ENCODE measurements at regions not wholly inside any gene's neighbourhood (a gene's known extent, or its start where the extent isn't known, plus 50 kb on each side); places are given as distances from the start of the nearest gene placed in this dataset.

DNA sequence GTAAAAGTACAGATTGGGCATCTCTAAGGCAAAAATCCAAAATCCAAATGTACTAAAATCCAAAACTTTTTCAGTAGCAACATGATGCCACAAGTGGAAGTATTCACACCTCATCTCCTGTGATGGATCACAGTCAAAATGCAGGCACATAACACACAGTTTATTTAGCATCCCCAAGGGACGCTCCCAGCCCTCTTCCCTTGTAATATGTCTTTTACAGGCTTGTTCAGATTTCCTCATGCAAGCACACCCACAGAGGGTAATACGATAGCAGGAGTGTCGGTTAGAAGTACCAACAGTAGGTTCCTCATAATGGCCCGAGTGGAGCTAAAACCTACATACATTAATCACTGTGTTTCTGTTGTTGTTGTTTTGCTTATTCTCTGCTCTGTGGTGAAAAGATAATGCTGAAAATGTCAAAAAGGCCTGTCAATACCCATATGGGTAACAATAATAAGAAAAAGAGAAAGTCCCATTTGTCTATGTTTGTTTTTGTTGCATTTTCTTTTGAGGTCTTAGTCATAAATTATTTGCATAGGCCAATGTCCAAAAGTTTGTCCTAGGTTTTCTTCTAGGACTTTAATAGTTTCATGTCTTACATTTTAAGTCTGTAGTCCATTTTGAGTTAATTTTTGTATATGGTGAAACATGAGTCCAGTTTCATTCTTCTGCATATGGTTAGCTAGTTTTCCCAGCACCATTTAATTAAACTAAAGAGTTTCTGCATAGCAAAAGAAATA lies 133.1 kb downstream of the LRIG3 start:
- Histone ChIP-seq H3K4me3 (ENCODE audit: low read length) (no peak overlapping the region), H3K9me3 (ENCODE audit: control insufficient read depth in 1 of 2, insufficient read depth in 1 of 2, low read length in 2 of 2) (peaks cover 0 to 3% of the 10 kb centered on the region in 2 experiments), H3K27ac (ENCODE audit: low read depth in 1 of 2, low read length in 2 of 2) (no peak overlapping the region), H3K27me3 (ENCODE audit: control insufficient read depth in 1 of 2, insufficient read depth in 2 of 2, low read length in 2 of 2) (no peaks in the 10 kb centered on the region), H3K4me1 (ENCODE audit: insufficient read depth, low read length) (no peaks in the 10 kb centered on the region), H3K36me3 (ENCODE audit: insufficient read depth, low read length) (no peaks in the 10 kb centered on the region)
- Mint-ChIP-seq H3K27ac (no peak overlapping the region), H3K4me1 (ENCODE audit: low read depth) (no peaks in the 10 kb centered on the region), H3K27me3 (no peaks in the 10 kb centered on the region), H3K4me3 (no peak overlapping the region), H3K36me3 (ENCODE audit: low read depth) (no peaks in the 10 kb centered on the region), H3K9me3 (peaks cover 6% of the 10 kb centered on the region)
- intact Hi-C loops (cut with DNase I, micrococcal nuclease), result no loop called here
- ATAC-seq (ENCODE audit: poor library complexity) (no peak), DNase-seq (no peak)
- ChIA-PET POLR2A (no interaction called here), CTCF (no interaction called here)
- TF ChIP-seq, protein P1, sequence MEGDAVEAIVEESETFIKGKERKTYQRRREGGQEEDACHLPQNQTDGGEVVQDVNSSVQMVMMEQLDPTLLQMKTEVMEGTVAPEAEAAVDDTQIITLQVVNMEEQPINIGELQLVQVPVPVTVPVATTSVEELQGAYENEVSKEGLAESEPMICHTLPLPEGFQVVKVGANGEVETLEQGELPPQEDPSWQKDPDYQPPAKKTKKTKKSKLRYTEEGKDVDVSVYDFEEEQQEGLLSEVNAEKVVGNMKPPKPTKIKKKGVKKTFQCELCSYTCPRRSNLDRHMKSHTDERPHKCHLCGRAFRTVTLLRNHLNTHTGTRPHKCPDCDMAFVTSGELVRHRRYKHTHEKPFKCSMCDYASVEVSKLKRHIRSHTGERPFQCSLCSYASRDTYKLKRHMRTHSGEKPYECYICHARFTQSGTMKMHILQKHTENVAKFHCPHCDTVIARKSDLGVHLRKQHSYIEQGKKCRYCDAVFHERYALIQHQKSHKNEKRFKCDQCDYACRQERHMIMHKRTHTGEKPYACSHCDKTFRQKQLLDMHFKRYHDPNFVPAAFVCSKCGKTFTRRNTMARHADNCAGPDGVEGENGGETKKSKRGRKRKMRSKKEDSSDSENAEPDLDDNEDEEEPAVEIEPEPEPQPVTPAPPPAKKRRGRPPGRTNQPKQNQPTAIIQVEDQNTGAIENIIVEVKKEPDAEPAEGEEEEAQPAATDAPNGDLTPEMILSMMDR (IDR thresholded peaks at IDR 0.05), result no peak

DNA sequence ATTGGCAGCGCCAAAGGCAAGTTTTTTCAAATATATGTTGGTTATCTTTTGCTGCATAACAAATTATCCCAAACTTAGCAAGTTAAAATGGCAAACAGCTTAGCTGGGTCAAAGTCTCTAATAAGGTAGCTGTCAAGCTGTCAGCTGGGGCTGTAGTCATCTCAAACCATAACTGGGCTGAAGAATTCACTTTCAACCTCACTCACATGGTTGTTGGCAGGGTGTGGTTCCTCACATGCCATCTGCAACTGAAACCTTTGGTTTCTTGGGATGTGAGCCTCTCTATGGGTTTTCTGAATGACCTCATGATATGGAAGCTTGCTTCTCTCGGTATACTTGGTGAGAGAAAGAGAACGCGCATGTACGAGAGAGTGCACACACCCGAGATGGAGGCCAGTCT lies 125.4 kb downstream of the LRIG3 start:
- Mint-ChIP-seq H3K9me3 (peaks cover 4% of the 10 kb centered on the region), H3K4me1 (ENCODE audit: low read depth) (no peaks in the 10 kb centered on the region), H3K27me3 (no peaks in the 10 kb centered on the region), H3K36me3 (ENCODE audit: low read depth) (no peaks in the 10 kb centered on the region), H3K4me3 (no peak overlapping the region), H3K27ac (no peak overlapping the region)
- intact Hi-C loops (cut with DNase I, micrococcal nuclease), result no loop called here
- Histone ChIP-seq H3K27me3 (ENCODE audit: control insufficient read depth in 1 of 2, insufficient read depth in 2 of 2, low read length in 2 of 2) (no peaks in the 10 kb centered on the region), H3K4me1 (ENCODE audit: insufficient read depth, low read length) (no peaks in the 10 kb centered on the region), H3K4me3 (ENCODE audit: low read length) (no peak overlapping the region), H3K9me3 (ENCODE audit: control insufficient read depth in 1 of 2, insufficient read depth in 1 of 2, low read length in 2 of 2) (no peaks in the 10 kb centered on the region), H3K27ac (ENCODE audit: low read depth in 1 of 2, low read length in 2 of 2) (no peak overlapping the region), H3K36me3 (ENCODE audit: insufficient read depth, low read length) (no peaks in the 10 kb centered on the region)
- no peak for ATAC-seq (ENCODE audit: poor library complexity)
- no peak for DNase-seq
- CTCF ChIA-PET, result no interaction called here
- TF ChIP-seq, protein P1 (IDR thresholded peaks at IDR 0.05), result no peak
- POLR2A ChIA-PET, result no interaction called here

DNA sequence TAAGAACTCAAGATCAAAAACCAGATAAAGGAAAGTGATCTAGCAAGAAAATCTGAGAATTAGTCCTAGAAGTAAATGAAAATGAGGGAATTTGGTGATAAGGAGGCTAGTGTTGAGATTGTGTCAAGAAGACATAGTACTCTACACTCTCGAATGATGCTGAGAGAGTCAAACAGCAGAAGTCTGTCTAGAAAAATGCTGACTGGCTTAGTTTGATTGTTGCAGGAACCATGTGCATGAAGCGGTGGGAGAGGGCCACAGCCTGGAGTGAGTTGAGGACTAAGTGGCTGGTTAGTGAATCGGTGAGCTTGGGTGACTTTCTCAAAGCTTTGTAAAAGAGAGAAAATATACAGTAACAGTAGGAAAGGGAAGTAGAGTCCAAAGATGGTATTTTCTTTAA lies 124.5 kb downstream of the LRIG3 start:
- TF ChIP-seq, protein P1 (IDR thresholded peaks at IDR 0.05), result no peak
- H3K9me3 Mint-ChIP-seq, result peaks cover 4% of the 10 kb centered on the region
- no peak overlapping the region for H3K27ac Mint-ChIP-seq
- CTCF ChIA-PET, result interaction anchor here (1.4 kb wide), 1 partner anchor 22 kb away, joined by 3 read pairs; no protein-coding TSS in a partner anchor
- Histone ChIP-seq H3K36me3 (ENCODE audit: insufficient read depth, low read length) (no peaks in the 10 kb centered on the region), H3K9me3 (ENCODE audit: control insufficient read depth in 1 of 2, insufficient read depth in 1 of 2, low read length in 2 of 2) (no peaks in the 10 kb centered on the region), H3K4me1 (ENCODE audit: insufficient read depth, low read length) (no peaks in the 10 kb centered on the region), H3K27ac (ENCODE audit: low read depth in 1 of 2, low read length in 2 of 2) (no peak overlapping the region), H3K27me3 (ENCODE audit: control insufficient read depth in 1 of 2, insufficient read depth in 2 of 2, low read length in 2 of 2) (no peaks in the 10 kb centered on the region), H3K4me3 (ENCODE audit: low read length) (no peak overlapping the region)
- H3K27me3 Mint-ChIP-seq, result no peaks in the 10 kb centered on the region
- H3K4me1 Mint-ChIP-seq (ENCODE audit: low read depth), result no peaks in the 10 kb centered on the region
- no peak overlapping the region for H3K4me3 Mint-ChIP-seq
- ATAC-seq (ENCODE audit: poor library complexity), result no peak
- no peaks in the 10 kb centered on the region for H3K36me3 Mint-ChIP-seq (ENCODE audit: low read depth)
- no peak for DNase-seq
- POLR2A ChIA-PET, result no interaction called here
- intact Hi-C loops (cut with DNase I, micrococcal nuclease), result no loop called here
